ENCODE measurements at regions not wholly inside any gene's neighbourhood (a gene's known extent, or its start where the extent isn't known, plus 50 kb on each side); places are given as distances from the start of the nearest gene placed in this dataset.

GRCh38 chr13:59356607-59357006 lies 807.1 kb downstream of the DIAPH3 start:
- TF ChIP-seq CTCF (IDR thresholded peaks at IDR 0.05; ENCODE audit: borderline replicate concordance, control extremely low read depth, extremely low read depth, insufficient read depth, missing control alignments): no peak
- DNase-seq (ENCODE audit: low spot score): no peak
- in situ Hi-C loops (cut with MboI; ENCODE audit: low sequenced_read_pairs, unreplicated experiment): no loop called here

- DNase-seq (ENCODE audit: low spot score): no peak
- in situ Hi-C loops (cut with MboI; ENCODE audit: low sequenced_read_pairs, unreplicated experiment): no loop called here
- no peak for TF ChIP-seq CTCF (IDR thresholded peaks at IDR 0.05; ENCODE audit: borderline replicate concordance, control extremely low read depth, extremely low read depth, insufficient read depth, missing control alignments)
Observed at GRCh38 chr13:59358014-59358413, 805.7 kb downstream of the DIAPH3 start.

GRCh38 chr13:59360108-59360507 lies 803.6 kb downstream of the DIAPH3 start:
- no peak for DNase-seq (ENCODE audit: low spot score)
- TF ChIP-seq CTCF (IDR thresholded peaks at IDR 0.05; ENCODE audit: borderline replicate concordance, control extremely low read depth, extremely low read depth, insufficient read depth, missing control alignments): no peak
- in situ Hi-C loops (cut with MboI; ENCODE audit: low sequenced_read_pairs, unreplicated experiment): no loop called here

GRCh38 chr13:59360916-59361315 lies 802.8 kb downstream of the DIAPH3 start:
- in situ Hi-C loops (cut with MboI; ENCODE audit: low sequenced_read_pairs, unreplicated experiment): no loop called here
- no peak for TF ChIP-seq CTCF (IDR thresholded peaks at IDR 0.05; ENCODE audit: borderline replicate concordance, control extremely low read depth, extremely low read depth, insufficient read depth, missing control alignments)
- DNase-seq (ENCODE audit: low spot score): no peak

- in situ Hi-C loops (cut with MboI; ENCODE audit: low sequenced_read_pairs, unreplicated experiment): no loop called here
- no peak for DNase-seq (ENCODE audit: low spot score)
Observed at GRCh38 chr13:59363313-59363712, 800.4 kb downstream of the DIAPH3 start.

GRCh38 chr13:59363947-59364346 lies 799.8 kb downstream of the DIAPH3 start:
- in situ Hi-C loops (cut with MboI; ENCODE audit: low sequenced_read_pairs, unreplicated experiment): no loop called here
- DNase-seq (ENCODE audit: low spot score): no peak
- TF ChIP-seq CTCF (IDR thresholded peaks at IDR 0.05; ENCODE audit: borderline replicate concordance, control extremely low read depth, extremely low read depth, insufficient read depth, missing control alignments): no peak

More at GRCh38 chr13:59363313-59363712, 800.4 kb downstream of the DIAPH3 start:
- TF ChIP-seq CTCF (IDR thresholded peaks at IDR 0.05; ENCODE audit: borderline replicate concordance, control extremely low read depth, extremely low read depth, insufficient read depth, missing control alignments): no peak

GRCh38 chr13:59364641-59365085 lies 799.1 kb downstream of the DIAPH3 start:
- TF ChIP-seq CTCF (IDR thresholded peaks at IDR 0.05; ENCODE audit: borderline replicate concordance, control extremely low read depth, extremely low read depth, insufficient read depth, missing control alignments): no peak
- in situ Hi-C loops (cut with MboI; ENCODE audit: low sequenced_read_pairs, unreplicated experiment): no loop called here
- no peak for DNase-seq (ENCODE audit: low spot score)
